CD4-positive, alpha-beta T cell (primary cell): ENCODE measurements at regions not wholly inside any gene's neighbourhood (a gene's known extent, or its start where the extent isn't known, plus 50 kb on each side); places are given as distances from the start of the nearest gene placed in this dataset.
"Not testable (repeated sequence)": the region's sequence is repeated elsewhere in the genome, so short reads cannot be mapped to it uniquely, and the experiment has no call there.

ENCODE experiments used
- ATAC-seq: fragments of 200-7000 bp; cut with Tn5 transposase; one replicate; pipeline ENCODE4 v1.10.0; 2022; ENCODE audit warnings: mild to moderate bottlenecking; ENCODE audit not compliant: poor library complexity
- CTCF ChIA-PET: fragments of 350-600 bp; sonication (Branson Sonifier 250); formaldehyde crosslinking; loops from one replicate; lab custom pipeline; 2021; ENCODE audit warnings: antibody characterized with exemption, inconsistent platforms; lab: Charles Lee
- POLR2A ChIA-PET: fragments of 350-600 bp; sonication (Branson Sonifier 250); formaldehyde crosslinking; loops from one replicate; lab custom pipeline; 2021; ENCODE audit warnings: antibody characterized with exemption, inconsistent platforms; lab: Charles Lee
- DNase-seq, 14 experiments: peaks; one replicate each; pipeline ENCODE4 v3.0.0-alpha.2; 2013 to 2020; ENCODE audit warnings: mixed read lengths in 2 of 14
- H3K27ac ChIP-seq, 2 donors: one replicate each; pipeline versions ENCODE4 v1.5.1 to v1.7.0; 2013; ENCODE audit warnings: low read length in 2 of 2, low read depth in 1 of 2, mild to moderate bottlenecking in 1 of 2
- H3K27me3 ChIP-seq, 2 experiments: 1 replicate in 1 of 2; 2 replicates in 1 of 2; pipeline versions ENCODE4 v1.6.1 to v1.7.0; 2013; ENCODE audit warnings: low read length in 2 of 2, control low read depth in 1 of 2, mild to moderate bottlenecking in 1 of 2, moderate library complexity in 1 of 2; ENCODE audit not compliant: insufficient read depth in 2 of 2, control insufficient read depth in 1 of 2
- H3K36me3 ChIP-seq: one replicate; pipeline ENCODE4 v1.6.1; 2013; ENCODE audit warnings: low read length, control low read depth; ENCODE audit not compliant: insufficient read depth
- H3K4me1 ChIP-seq: one replicate; pipeline ENCODE4 v1.6.1; 2013; ENCODE audit warnings: low read length, control low read depth; ENCODE audit not compliant: insufficient read depth
- H3K4me3 ChIP-seq: one replicate; pipeline ENCODE4 v1.5.1; 2013; ENCODE audit warnings: mild to moderate bottlenecking, low read length, moderate library complexity
- H3K9me3 ChIP-seq, 2 experiments: 1 replicate in 1 of 2; 2 replicates in 1 of 2; pipeline versions ENCODE4 v1.6.1 to v1.7.0; 2013; ENCODE audit warnings: low read length in 2 of 2, mild to moderate bottlenecking in 2 of 2, control low read depth in 1 of 2, moderate library complexity in 1 of 2; ENCODE audit not compliant: control insufficient read depth in 1 of 2, insufficient read depth in 1 of 2
- H3K27ac Mint-ChIP-seq: one replicate; pipeline ENCODE4 v1.8.0; 2020; ENCODE audit warnings: mixed read lengths
- H3K27me3 Mint-ChIP-seq: one replicate; pipeline ENCODE4 v1.8.0; 2021; ENCODE audit warnings: mixed read lengths
- H3K36me3 Mint-ChIP-seq: one replicate; pipeline ENCODE4 v1.8.0; 2021; ENCODE audit warnings: low read depth, mixed read lengths
- H3K4me1 Mint-ChIP-seq: one replicate; pipeline ENCODE4 v1.8.0; 2021; ENCODE audit warnings: low read depth, mixed read lengths
- H3K4me3 Mint-ChIP-seq: one replicate; pipeline ENCODE4 v1.8.0; 2020; ENCODE audit warnings: mild to moderate bottlenecking, mixed read lengths
- H3K9me3 Mint-ChIP-seq: one replicate; pipeline ENCODE4 v1.8.0; 2020; ENCODE audit warnings: mixed read lengths
- intact Hi-C, 2 experiments: fragments of 100-400 bp; cut with DNase I in 1 of 2; cut with micrococcal nuclease in 1 of 2; formaldehyde crosslinking; loops; one replicate each; pipeline versions ENCODE4 v1.15.1 to v1.9.0; 2023 to 2025; cut with DNase I, micrococcal nuclease
- TF ChIP-seq, protein P1 (sequence below): fragments of 200-600 bp; IDR thresholded peaks from one replicate; pipeline ENCODE4 v1.8.0; 2022; ENCODE audit warnings: antibody characterized with exemption, mild to moderate bottlenecking

DNA sequence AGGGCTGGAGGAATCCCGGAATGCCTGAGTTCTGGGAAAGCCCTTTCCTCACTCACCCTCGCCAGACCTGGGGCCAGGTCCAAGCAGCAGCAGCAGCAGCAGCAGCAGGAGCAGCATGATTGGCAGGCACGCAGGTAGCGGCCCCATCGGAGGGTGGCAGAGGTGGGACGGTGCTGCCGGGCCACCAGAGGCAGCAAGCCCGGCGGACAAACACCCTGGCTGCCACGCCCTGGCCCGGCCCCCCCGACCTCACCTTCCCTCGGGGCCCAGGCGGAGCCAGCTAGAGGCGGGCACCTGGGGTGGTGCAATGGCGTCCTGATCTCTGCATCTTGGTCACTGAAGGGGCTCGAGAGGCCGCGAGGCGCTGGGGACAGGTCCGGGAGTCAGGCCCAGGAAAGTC, 122.4 kb downstream of the LAT start:
- H3K9me3 ChIP-seq, result no peaks in the 10 kb centered on the region
- H3K27me3 ChIP-seq, result no peaks in the 10 kb centered on the region
- H3K4me1 ChIP-seq, result no peaks in the 10 kb centered on the region
- DNase-seq (no peak), ATAC-seq (no peak)
- Mint-ChIP-seq H3K27ac (no peak overlapping the region), H3K4me3 (no peak overlapping the region), H3K27me3 (no peaks in the 10 kb centered on the region), H3K36me3 (peaks cover 48% of the 10 kb centered on the region), H3K4me1 (peaks cover 7% of the 10 kb centered on the region), H3K9me3 (no peaks in the 10 kb centered on the region)
- no peak overlapping the region for H3K27ac ChIP-seq
- POLR2A ChIA-PET, result no interaction called here
- TF ChIP-seq, protein P1, sequence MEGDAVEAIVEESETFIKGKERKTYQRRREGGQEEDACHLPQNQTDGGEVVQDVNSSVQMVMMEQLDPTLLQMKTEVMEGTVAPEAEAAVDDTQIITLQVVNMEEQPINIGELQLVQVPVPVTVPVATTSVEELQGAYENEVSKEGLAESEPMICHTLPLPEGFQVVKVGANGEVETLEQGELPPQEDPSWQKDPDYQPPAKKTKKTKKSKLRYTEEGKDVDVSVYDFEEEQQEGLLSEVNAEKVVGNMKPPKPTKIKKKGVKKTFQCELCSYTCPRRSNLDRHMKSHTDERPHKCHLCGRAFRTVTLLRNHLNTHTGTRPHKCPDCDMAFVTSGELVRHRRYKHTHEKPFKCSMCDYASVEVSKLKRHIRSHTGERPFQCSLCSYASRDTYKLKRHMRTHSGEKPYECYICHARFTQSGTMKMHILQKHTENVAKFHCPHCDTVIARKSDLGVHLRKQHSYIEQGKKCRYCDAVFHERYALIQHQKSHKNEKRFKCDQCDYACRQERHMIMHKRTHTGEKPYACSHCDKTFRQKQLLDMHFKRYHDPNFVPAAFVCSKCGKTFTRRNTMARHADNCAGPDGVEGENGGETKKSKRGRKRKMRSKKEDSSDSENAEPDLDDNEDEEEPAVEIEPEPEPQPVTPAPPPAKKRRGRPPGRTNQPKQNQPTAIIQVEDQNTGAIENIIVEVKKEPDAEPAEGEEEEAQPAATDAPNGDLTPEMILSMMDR, result no peak
- intact Hi-C loops, result no loop called here
- peaks cover 14% of the 10 kb centered on the region for H3K36me3 ChIP-seq
- CTCF ChIA-PET, result no interaction called here
- H3K4me3 ChIP-seq, result no peak overlapping the region

DNA sequence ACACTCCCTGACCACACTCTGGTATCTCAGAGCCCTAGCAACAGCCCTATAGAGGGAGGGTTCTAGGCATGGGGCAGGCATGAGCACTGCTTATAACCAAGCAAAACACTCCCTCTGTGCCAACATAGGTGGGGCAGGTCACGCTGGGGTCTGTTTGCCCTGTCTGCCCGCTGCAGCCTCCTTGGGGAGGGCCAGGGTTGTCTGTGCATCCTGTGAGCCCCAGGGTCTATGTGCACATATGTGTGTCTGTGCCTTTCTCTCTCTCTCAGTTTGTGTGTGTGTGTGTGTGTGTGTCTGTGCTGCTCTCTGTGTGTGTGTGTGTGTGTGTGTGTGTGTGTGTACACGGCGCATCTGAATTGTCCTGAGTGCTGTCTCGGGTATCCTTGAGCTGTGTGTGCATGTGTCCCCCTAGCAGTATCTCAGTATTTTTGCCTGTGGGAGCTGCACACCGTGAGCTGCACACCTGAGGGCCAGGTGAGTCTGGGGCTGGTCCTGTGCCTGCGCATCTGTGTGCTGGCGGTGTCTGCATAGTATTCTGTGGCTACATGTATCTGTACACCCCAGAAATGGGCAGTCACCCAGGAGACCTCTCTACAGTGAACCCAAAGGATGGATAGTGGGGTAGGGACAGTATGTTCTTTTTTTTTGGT, 121.5 kb downstream of the LAT start:
- H3K9me3 ChIP-seq, CTCF ChIA-PET, POLR2A ChIA-PET, DNase-seq, H3K27me3 ChIP-seq, H3K27ac ChIP-seq, H3K27me3 Mint-ChIP-seq, H3K9me3 Mint-ChIP-seq, H3K4me1 Mint-ChIP-seq, H3K4me1 ChIP-seq, H3K4me3 ChIP-seq, H3K27ac Mint-ChIP-seq, intact Hi-C loops, H3K4me3 Mint-ChIP-seq: not testable (repeated sequence)
- H3K36me3 Mint-ChIP-seq, result peaks cover 47% of the 10 kb centered on the region
- H3K36me3 ChIP-seq, result peaks cover 14% of the 10 kb centered on the region
- peak; percentile 41 for ATAC-seq

DNA sequence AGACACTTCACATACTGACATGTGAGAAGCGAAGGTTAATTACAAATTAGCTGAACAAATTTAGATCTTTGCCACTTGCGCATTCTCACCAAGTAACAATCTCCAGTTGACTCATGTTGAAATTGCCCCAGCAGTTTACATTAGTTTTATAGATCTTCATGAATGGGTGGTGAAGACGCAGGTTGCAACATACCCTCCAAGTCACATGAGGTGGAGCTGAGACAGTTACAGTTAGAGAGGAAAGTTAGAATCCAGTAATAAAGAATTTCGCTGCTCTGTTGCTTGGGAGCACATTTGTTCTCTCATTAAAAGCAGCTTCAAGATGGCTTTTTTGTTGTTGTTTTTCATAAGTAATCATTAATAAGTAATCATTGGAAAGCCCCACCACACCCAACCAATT, 119.7 kb downstream of the LAT start:
- H3K4me1 ChIP-seq, H3K4me3 Mint-ChIP-seq, H3K9me3 ChIP-seq, H3K36me3 ChIP-seq, ATAC-seq, DNase-seq, CTCF ChIA-PET, intact Hi-C loops, H3K9me3 Mint-ChIP-seq, H3K27me3 Mint-ChIP-seq, H3K27ac ChIP-seq, H3K4me3 ChIP-seq, H3K4me1 Mint-ChIP-seq, POLR2A ChIA-PET, H3K27me3 ChIP-seq, H3K27ac Mint-ChIP-seq: not testable (repeated sequence)
- H3K36me3 Mint-ChIP-seq, result peaks cover 36% of the 10 kb centered on the region

DNA sequence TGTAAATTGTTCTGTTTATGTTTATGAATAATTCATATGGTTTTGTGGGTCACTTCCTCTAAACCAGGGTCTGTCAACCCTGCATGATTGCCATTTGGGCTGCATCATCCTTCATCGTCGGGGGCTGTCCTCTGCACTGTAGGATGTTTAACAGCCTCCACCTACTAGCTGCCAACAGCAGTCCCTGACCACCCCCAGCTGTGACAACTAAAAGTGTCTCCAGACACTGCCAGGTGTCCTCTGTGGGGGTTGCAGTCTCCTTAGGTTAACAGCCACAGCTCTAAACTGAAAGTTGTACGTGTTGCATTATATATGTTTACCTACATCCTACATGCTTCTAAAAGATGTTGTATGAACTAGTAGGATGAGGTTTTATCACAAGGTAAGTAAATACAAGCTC, 113.1 kb downstream of the LAT start:
- CTCF ChIA-PET, H3K27ac Mint-ChIP-seq, H3K4me1 ChIP-seq, H3K27me3 ChIP-seq, ATAC-seq, H3K9me3 ChIP-seq, H3K27ac ChIP-seq, H3K9me3 Mint-ChIP-seq, DNase-seq, H3K4me3 Mint-ChIP-seq, H3K27me3 Mint-ChIP-seq, H3K4me3 ChIP-seq, intact Hi-C loops, H3K4me1 Mint-ChIP-seq, POLR2A ChIA-PET, H3K36me3 ChIP-seq: not testable (repeated sequence)
- peaks cover 22% of the 10 kb centered on the region for H3K36me3 Mint-ChIP-seq
